MCF 10A (cell line): ENCODE measurements at regions not wholly inside any gene's neighbourhood (a gene's known extent, or its start where the extent isn't known, plus 50 kb on each side); places are given as distances from the start of the nearest gene placed in this dataset.

ENCODE experiments used
- BruUV-seq: library from RNA; stranded (reverse); fragments of 400-500 nt; replicated peaks from 2 replicates; lab custom pipeline; 2021; lab: Mats Ljungman, UMichigan
- CTCF ChIA-PET: fragments of 300-600 bp; sonication (Branson Sonifier 250); formaldehyde crosslinking; extraction: SDS; loops from one replicate; lab custom pipeline; 2021; ENCODE audit warnings: antibody characterized with exemption, inconsistent platforms; lab: Yijun Ruan, JAX
- POLR2A ChIA-PET: fragments of 300-600, 350-650 bp; sonication (Branson Sonifier 250); formaldehyde crosslinking; extraction: SDS; loops from one replicate; lab custom pipeline; 2020; ENCODE audit warnings: antibody characterized with exemption, inconsistent platforms; lab: Yijun Ruan, JAX
- DNase-seq: peaks from one replicate; pipeline ENCODE4 v3.0.0-alpha.2; 2018; ENCODE audit not compliant: unreplicated experiment
- H3K27ac Mint-ChIP-seq: one replicate; pipeline ENCODE4 v1.8.0; 2022; ENCODE audit warnings: mild to moderate bottlenecking, low read depth, mixed read lengths; ENCODE audit not compliant: unreplicated experiment
- H3K27me3 Mint-ChIP-seq: one replicate; pipeline ENCODE4 v1.8.0; 2022; ENCODE audit warnings: mixed read lengths; ENCODE audit not compliant: insufficient read depth, unreplicated experiment
- H3K36me3 Mint-ChIP-seq: one replicate; pipeline ENCODE4 v1.8.0; 2022; ENCODE audit warnings: mild to moderate bottlenecking, moderate library complexity, mixed read lengths; ENCODE audit not compliant: insufficient read depth, unreplicated experiment
- H3K4me1 Mint-ChIP-seq: one replicate; pipeline ENCODE4 v1.8.0; 2022; ENCODE audit warnings: mixed read lengths; ENCODE audit not compliant: insufficient read depth, unreplicated experiment
- H3K4me3 Mint-ChIP-seq: one replicate; pipeline ENCODE4 v1.8.0; 2022; ENCODE audit warnings: mild to moderate bottlenecking, moderate library complexity, mixed read lengths; ENCODE audit not compliant: unreplicated experiment
- H3K9me3 Mint-ChIP-seq: one replicate; pipeline ENCODE4 v1.8.0; 2022; ENCODE audit warnings: mixed read lengths; ENCODE audit not compliant: unreplicated experiment
- CTCF ChIP-seq: fragments of 200-600 bp; IDR thresholded peaks from one replicate; pipeline ENCODE4 v1.8.0; 2022; ENCODE audit warnings: antibody characterized with exemption, mild to moderate bottlenecking; ENCODE audit not compliant: unreplicated experiment
- intact Hi-C: fragments of 100-400 bp; cut with micrococcal nuclease; formaldehyde crosslinking; loops from 2 replicates; pipeline ENCODE4 v1.14.1; 2022

GRCh38 chr5:61609840-61610677, 278.0 kb downstream of the ZSWIM6 start:
- Mint-ChIP-seq H3K4me1 (no peaks in the 10 kb centered on the region), H3K27ac (no peak overlapping the region), H3K36me3 (no peaks in the 10 kb centered on the region), H3K4me3 (no peak overlapping the region), H3K27me3 (peaks cover 42% of the 10 kb centered on the region), H3K9me3 (no peaks in the 10 kb centered on the region)
- TF ChIP-seq CTCF: no peak
- POLR2A ChIA-PET: no interaction called here
- DNase-seq: no peak
- CTCF ChIA-PET: no interaction called here
- intact Hi-C loops: no loop called here
- no TSS peak for BruUV-seq

GRCh38 chr5:61610678-61611024, 278.6 kb downstream of the ZSWIM6 start:
- Mint-ChIP-seq H3K27me3 (peaks cover 42% of the 10 kb centered on the region), H3K9me3 (no peaks in the 10 kb centered on the region), H3K4me3 (no peak overlapping the region), H3K4me1 (no peaks in the 10 kb centered on the region), H3K27ac (no peak overlapping the region), H3K36me3 (no peaks in the 10 kb centered on the region)
- no peak for TF ChIP-seq CTCF
- no peak for DNase-seq
- intact Hi-C loops: no loop called here
- no TSS peak for BruUV-seq
- ChIA-PET CTCF (no interaction called here), POLR2A (no interaction called here)

GRCh38 chr5:61612431-61612830, 280.4 kb downstream of the ZSWIM6 start:
- CTCF ChIA-PET: no interaction called here
- no peak for DNase-seq
- Mint-ChIP-seq H3K27me3 (peaks cover 42% of the 10 kb centered on the region), H3K4me3 (no peak overlapping the region), H3K4me1 (no peaks in the 10 kb centered on the region), H3K9me3 (no peaks in the 10 kb centered on the region), H3K36me3 (no peaks in the 10 kb centered on the region), H3K27ac (no peak overlapping the region)
- POLR2A ChIA-PET: interaction anchor here (0.7 kb wide), 1 partner anchor 9 kb away, joined by 3 read pairs; no protein-coding TSS in a partner anchor
- intact Hi-C loops: no loop called here
- BruUV-seq: no TSS peak
- no peak for TF ChIP-seq CTCF

DNA sequence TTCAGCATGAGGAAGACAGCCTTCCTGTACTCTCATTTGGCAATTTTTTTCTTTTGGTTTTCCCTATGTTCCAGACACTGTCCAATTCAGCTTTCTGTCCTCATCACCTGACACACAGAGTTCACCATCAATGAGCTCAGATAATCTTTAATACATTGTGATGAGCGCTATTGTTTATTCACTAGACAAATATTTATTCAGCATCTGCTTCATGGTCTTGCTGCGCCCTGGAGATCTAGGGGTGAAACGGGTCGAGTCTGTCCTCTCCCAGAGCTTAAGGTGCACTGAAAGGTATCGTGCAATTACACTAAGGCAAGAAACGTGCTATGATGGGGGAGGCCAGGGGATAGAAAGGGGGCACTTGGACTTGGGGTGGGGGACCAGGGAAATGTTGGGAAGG, 281.6 kb downstream of the ZSWIM6 start:
- POLR2A ChIA-PET: no interaction called here
- H3K27ac Mint-ChIP-seq: no peak overlapping the region

More for the DNA sequence above, 281.6 kb downstream of the ZSWIM6 start:
- intact Hi-C loops: no loop called here
- Mint-ChIP-seq H3K36me3 (no peaks in the 10 kb centered on the region), H3K4me3 (no peak overlapping the region), H3K9me3 (no peaks in the 10 kb centered on the region), H3K27me3 (peaks cover 42% of the 10 kb centered on the region), H3K4me1 (no peaks in the 10 kb centered on the region)
- TF ChIP-seq CTCF: no peak
- no TSS peak for BruUV-seq
- CTCF ChIA-PET: interaction anchor here (0.5 to 1.3 kb wide), 3 partner anchors 15 to 736 kb away, joined by 3 to 6 read pairs (median 3); no protein-coding TSS in a partner anchor
- DNase-seq: no peak
